Stimulated activated memory B cell treated with anti-CD40 and anti-IgM and Interleukin-4, amounts not matched to agents 10 μg/mL and 1 μg/mL and 100 μg/mL, for 72 hours (primary cell): ENCODE measurements at regions not wholly inside any gene's neighbourhood (a gene's known extent, or its start where the extent isn't known, plus 50 kb on each side); places are given as distances from the start of the nearest gene placed in this dataset.
"Not testable (repeated sequence)": the region's sequence is repeated elsewhere in the genome, so short reads cannot be mapped to it uniquely, and the experiment has no call there.

ENCODE experiments used
- ATAC-seq: fragments of 150-1000 bp; cut with Tn5 transposase; 2 replicates; pipeline ENCODE4 v1.10.0; 2021
- H3K27ac Mint-ChIP-seq: one replicate; pipeline ENCODE4 v1.8.0; 2022; ENCODE audit warnings: mild to moderate bottlenecking, mixed read lengths
- H3K27me3 Mint-ChIP-seq: one replicate; pipeline ENCODE4 v1.8.0; 2022; ENCODE audit warnings: mixed read lengths
- H3K36me3 Mint-ChIP-seq: one replicate; pipeline ENCODE4 v1.8.0; 2022; ENCODE audit warnings: mixed read lengths
- H3K4me1 Mint-ChIP-seq: one replicate; pipeline ENCODE4 v1.8.0; 2022; ENCODE audit warnings: mixed read lengths
- H3K4me3 Mint-ChIP-seq: one replicate; pipeline ENCODE4 v1.8.0; 2022; ENCODE audit warnings: mild to moderate bottlenecking, moderate library complexity, mixed read lengths
- H3K9me3 Mint-ChIP-seq: one replicate; pipeline ENCODE4 v1.8.0; 2022; ENCODE audit warnings: mixed read lengths

GRCh38 chr5:116858020-116858419 is 283.4 kb upstream of the SEMA6A start:
- H3K36me3 Mint-ChIP-seq, H3K27ac Mint-ChIP-seq, H3K4me3 Mint-ChIP-seq, H3K4me1 Mint-ChIP-seq, ATAC-seq, H3K27me3 Mint-ChIP-seq, H3K9me3 Mint-ChIP-seq: not testable (repeated sequence)

GRCh38 chr5:116856271-116856670 is 281.6 kb upstream of the SEMA6A start:
- no peaks in the 10 kb centered on the region for H3K9me3 Mint-ChIP-seq
- no peaks in the 10 kb centered on the region for H3K36me3 Mint-ChIP-seq
- ATAC-seq: no peak
- no peaks in the 10 kb centered on the region for H3K27me3 Mint-ChIP-seq
- H3K4me1 Mint-ChIP-seq: no peaks in the 10 kb centered on the region
- H3K27ac Mint-ChIP-seq: no peak overlapping the region
- no peak overlapping the region for H3K4me3 Mint-ChIP-seq

GRCh38 chr5:116853992-116854391 is 279.4 kb upstream of the SEMA6A start:
- Mint-ChIP-seq H3K4me1 (no peaks in the 10 kb centered on the region), H3K4me3 (no peak overlapping the region), H3K9me3 (no peaks in the 10 kb centered on the region), H3K27me3 (no peaks in the 10 kb centered on the region), H3K27ac (no peak overlapping the region), H3K36me3 (no peaks in the 10 kb centered on the region)
- no peak for ATAC-seq

- Mint-ChIP-seq H3K4me1 (no peaks in the 10 kb centered on the region), H3K36me3 (no peaks in the 10 kb centered on the region), H3K9me3 (no peaks in the 10 kb centered on the region), H3K27ac (no peak overlapping the region), H3K27me3 (no peaks in the 10 kb centered on the region), H3K4me3 (no peak overlapping the region)
- peak; percentile 63 for ATAC-seq
These were observed 274.4 kb upstream of the SEMA6A start for GRCh38 chr5:116848954-116849581.

- Mint-ChIP-seq H3K9me3 (no peaks in the 10 kb centered on the region), H3K27ac (no peak overlapping the region), H3K4me1 (no peaks in the 10 kb centered on the region), H3K4me3 (no peak overlapping the region), H3K36me3 (no peaks in the 10 kb centered on the region), H3K27me3 (no peaks in the 10 kb centered on the region)
- no peak for ATAC-seq
These were observed 273.3 kb upstream of the SEMA6A start for GRCh38 chr5:116847960-116848359.

GRCh38 chr5:116844015-116844414 is 269.4 kb upstream of the SEMA6A start:
- Mint-ChIP-seq H3K36me3 (no peaks in the 10 kb centered on the region), H3K4me3 (no peak overlapping the region), H3K9me3 (no peaks in the 10 kb centered on the region), H3K27ac (no peak overlapping the region), H3K4me1 (no peaks in the 10 kb centered on the region), H3K27me3 (no peaks in the 10 kb centered on the region)
- no peak for ATAC-seq

- ATAC-seq: no peak
- no peaks in the 10 kb centered on the region for H3K36me3 Mint-ChIP-seq
- H3K27ac Mint-ChIP-seq: no peak overlapping the region
- H3K27me3 Mint-ChIP-seq: no peaks in the 10 kb centered on the region
- no peaks in the 10 kb centered on the region for H3K4me1 Mint-ChIP-seq
- no peaks in the 10 kb centered on the region for H3K9me3 Mint-ChIP-seq
- no peak overlapping the region for H3K4me3 Mint-ChIP-seq
These were observed 267.9 kb upstream of the SEMA6A start for GRCh38 chr5:116842514-116842961.

- H3K4me1 Mint-ChIP-seq: no peaks in the 10 kb centered on the region
- no peaks in the 10 kb centered on the region for H3K27me3 Mint-ChIP-seq
- H3K4me3 Mint-ChIP-seq: no peak overlapping the region
- no peaks in the 10 kb centered on the region for H3K36me3 Mint-ChIP-seq
- H3K9me3 Mint-ChIP-seq: no peaks in the 10 kb centered on the region
- no peak for ATAC-seq
- no peak overlapping the region for H3K27ac Mint-ChIP-seq
These were observed 267.1 kb upstream of the SEMA6A start for GRCh38 chr5:116841734-116842133.

- Mint-ChIP-seq H3K27me3 (no peaks in the 10 kb centered on the region), H3K27ac (no peak overlapping the region), H3K4me1 (no peaks in the 10 kb centered on the region), H3K9me3 (no peaks in the 10 kb centered on the region), H3K4me3 (no peak overlapping the region), H3K36me3 (no peaks in the 10 kb centered on the region)
- no peak for ATAC-seq
These were observed 263.5 kb upstream of the SEMA6A start for GRCh38 chr5:116838011-116838536.

- Mint-ChIP-seq H3K27me3 (no peaks in the 10 kb centered on the region), H3K4me3 (no peak overlapping the region), H3K36me3 (no peaks in the 10 kb centered on the region), H3K9me3 (no peaks in the 10 kb centered on the region), H3K27ac (no peak overlapping the region), H3K4me1 (no peaks in the 10 kb centered on the region)
- ATAC-seq: no peak
These were observed 260.3 kb upstream of the SEMA6A start for GRCh38 chr5:116834796-116835515.

GRCh38 chr5:116830079-116830478 is 255.5 kb upstream of the SEMA6A start:
- H3K4me3 Mint-ChIP-seq: no peak overlapping the region
- H3K9me3 Mint-ChIP-seq: no peaks in the 10 kb centered on the region
- no peaks in the 10 kb centered on the region for H3K4me1 Mint-ChIP-seq
- no peaks in the 10 kb centered on the region for H3K27me3 Mint-ChIP-seq
- no peak overlapping the region for H3K27ac Mint-ChIP-seq
- no peaks in the 10 kb centered on the region for H3K36me3 Mint-ChIP-seq
- peak; percentile 50 for ATAC-seq

GRCh38 chr5:116827078-116827477 is 252.5 kb upstream of the SEMA6A start:
- ATAC-seq: no peak
- no peak overlapping the region for H3K4me3 Mint-ChIP-seq
- no peaks in the 10 kb centered on the region for H3K27me3 Mint-ChIP-seq
- no peaks in the 10 kb centered on the region for H3K9me3 Mint-ChIP-seq
- no peak overlapping the region for H3K27ac Mint-ChIP-seq
- H3K36me3 Mint-ChIP-seq: no peaks in the 10 kb centered on the region
- H3K4me1 Mint-ChIP-seq: no peaks in the 10 kb centered on the region

GRCh38 chr5:116825486-116825885 is 250.9 kb upstream of the SEMA6A start:
- no peak for ATAC-seq
- H3K36me3 Mint-ChIP-seq: no peaks in the 10 kb centered on the region
- H3K4me3 Mint-ChIP-seq: no peak overlapping the region
- H3K27me3 Mint-ChIP-seq: no peaks in the 10 kb centered on the region
- H3K27ac Mint-ChIP-seq: no peak overlapping the region
- no peaks in the 10 kb centered on the region for H3K9me3 Mint-ChIP-seq
- H3K4me1 Mint-ChIP-seq: no peaks in the 10 kb centered on the region

- Mint-ChIP-seq H3K36me3 (no peaks in the 10 kb centered on the region), H3K27ac (no peak overlapping the region), H3K4me1 (no peaks in the 10 kb centered on the region), H3K4me3 (no peak overlapping the region), H3K27me3 (no peaks in the 10 kb centered on the region), H3K9me3 (no peaks in the 10 kb centered on the region)
- no peak for ATAC-seq
These were observed 250.3 kb upstream of the SEMA6A start for GRCh38 chr5:116824751-116825438.

GRCh38 chr5:116814626-116815385 is 240.2 kb upstream of the SEMA6A start:
- H3K27me3 Mint-ChIP-seq: no peaks in the 10 kb centered on the region
- H3K4me1 Mint-ChIP-seq: no peaks in the 10 kb centered on the region
- ATAC-seq: no peak
- H3K27ac Mint-ChIP-seq: no peak overlapping the region
- H3K4me3 Mint-ChIP-seq: no peak overlapping the region
- H3K36me3 Mint-ChIP-seq: no peaks in the 10 kb centered on the region
- no peaks in the 10 kb centered on the region for H3K9me3 Mint-ChIP-seq
